Bronchial epithelial cell (primary cell): ENCODE measurements at regions not wholly inside any gene's neighbourhood (a gene's known extent, or its start where the extent isn't known, plus 50 kb on each side); places are given as distances from the start of the nearest gene placed in this dataset.

Experiments used
- DNase-seq: peaks from one replicate; pipeline ENCODE4 v3.0.0-alpha.2; 2010; ENCODE audit warnings: low read depth
- FAIRE-seq: peaks from 2 replicates; lab custom pipeline; 2011; peaks lifted over from hg19 to GRCh38; lab: Jason Lieb, UNC
- H3K27me3 ChIP-seq: 2 replicates; pipeline ENCODE4 v1.5.1; 2011; ENCODE audit warnings: low read length; ENCODE audit not compliant: control insufficient read depth, insufficient read depth
- H3K36me3 ChIP-seq: 2 replicates; pipeline ENCODE4 v1.5.1; 2011; ENCODE audit warnings: low read length; ENCODE audit not compliant: control insufficient read depth, insufficient read depth
- H3K4me3 ChIP-seq: 2 replicates; pipeline ENCODE4 v1.5.1; 2011; ENCODE audit warnings: mild to moderate bottlenecking, low read depth, low read length, control low read depth
- TF ChIP-seq, protein P1 (sequence below): IDR thresholded peaks from 2 replicates; pipeline ENCODE4 v1.5.1; 2011; ENCODE audit warnings: mild to moderate bottlenecking, moderate library complexity, low read length, control low read depth, inconsistent platforms; ENCODE audit not compliant: insufficient read depth, severe bottlenecking

DNA sequence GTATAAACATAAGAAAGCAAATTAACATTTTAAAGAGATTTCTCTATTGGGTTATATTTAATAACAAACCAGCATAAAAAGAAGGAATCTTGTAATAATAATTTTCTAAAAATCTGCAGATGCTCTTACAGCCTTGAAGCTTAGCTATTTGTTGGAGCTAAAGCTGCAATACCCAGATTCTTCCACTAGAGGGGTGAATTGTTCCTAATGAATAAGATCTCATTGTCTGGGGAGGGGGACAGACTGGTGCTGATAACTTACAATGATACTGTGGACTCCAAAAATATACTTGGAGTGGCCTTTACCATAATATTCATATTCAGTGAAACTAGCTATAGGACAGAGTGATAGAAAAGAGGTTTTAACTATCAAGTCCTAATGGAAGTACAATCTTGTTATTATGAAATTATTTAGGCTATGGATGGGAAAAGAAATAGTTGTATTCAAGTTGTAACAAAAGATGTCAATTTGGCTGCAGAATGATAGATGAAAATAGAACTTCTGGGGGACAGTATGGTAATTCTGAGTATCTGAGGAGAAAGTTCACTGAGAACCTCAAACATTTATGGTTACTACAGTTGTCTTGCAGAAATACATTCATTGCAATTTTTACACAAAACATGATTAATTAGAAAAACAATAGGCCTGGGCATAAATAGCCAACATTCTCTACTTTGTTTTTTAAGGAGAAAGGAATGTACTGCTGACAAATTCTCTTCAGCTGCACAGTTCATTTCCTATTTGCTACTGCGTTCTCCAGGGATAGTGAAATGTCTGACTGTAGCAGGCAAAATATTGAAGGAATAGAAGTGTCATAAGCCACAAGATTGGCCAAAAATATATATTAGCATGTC lies 443.3 kb downstream of the GBA3 start:
- Histone ChIP-seq H3K27me3 (no peaks in the 10 kb centered on the region), H3K36me3 (no peaks in the 10 kb centered on the region), H3K4me3 (no peak overlapping the region)
- TF ChIP-seq, protein P1, sequence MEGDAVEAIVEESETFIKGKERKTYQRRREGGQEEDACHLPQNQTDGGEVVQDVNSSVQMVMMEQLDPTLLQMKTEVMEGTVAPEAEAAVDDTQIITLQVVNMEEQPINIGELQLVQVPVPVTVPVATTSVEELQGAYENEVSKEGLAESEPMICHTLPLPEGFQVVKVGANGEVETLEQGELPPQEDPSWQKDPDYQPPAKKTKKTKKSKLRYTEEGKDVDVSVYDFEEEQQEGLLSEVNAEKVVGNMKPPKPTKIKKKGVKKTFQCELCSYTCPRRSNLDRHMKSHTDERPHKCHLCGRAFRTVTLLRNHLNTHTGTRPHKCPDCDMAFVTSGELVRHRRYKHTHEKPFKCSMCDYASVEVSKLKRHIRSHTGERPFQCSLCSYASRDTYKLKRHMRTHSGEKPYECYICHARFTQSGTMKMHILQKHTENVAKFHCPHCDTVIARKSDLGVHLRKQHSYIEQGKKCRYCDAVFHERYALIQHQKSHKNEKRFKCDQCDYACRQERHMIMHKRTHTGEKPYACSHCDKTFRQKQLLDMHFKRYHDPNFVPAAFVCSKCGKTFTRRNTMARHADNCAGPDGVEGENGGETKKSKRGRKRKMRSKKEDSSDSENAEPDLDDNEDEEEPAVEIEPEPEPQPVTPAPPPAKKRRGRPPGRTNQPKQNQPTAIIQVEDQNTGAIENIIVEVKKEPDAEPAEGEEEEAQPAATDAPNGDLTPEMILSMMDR = peak; percentile 61
- FAIRE-seq (no peak), DNase-seq (peak; percentile 54)

DNA sequence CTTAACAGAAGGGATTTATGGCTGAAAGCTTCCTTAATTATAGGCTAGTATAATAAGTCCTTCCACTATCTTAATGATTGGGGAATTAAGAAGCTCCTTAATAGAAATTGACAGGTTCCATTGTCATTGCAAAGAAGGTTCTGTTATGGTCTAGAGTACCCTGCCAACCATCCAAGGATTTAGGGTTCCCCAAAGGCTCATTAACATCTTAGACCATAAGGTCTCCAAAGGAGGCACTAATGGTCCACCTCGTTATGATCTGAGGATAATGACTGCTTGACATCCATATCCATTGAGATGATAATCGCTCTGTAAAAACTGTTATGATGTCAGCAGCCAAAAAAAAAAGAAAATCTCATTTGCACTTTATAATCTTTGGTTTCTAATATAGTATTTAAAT lies 441.6 kb downstream of the GBA3 start:
- FAIRE-seq = no peak
- TF ChIP-seq, protein P1 = no peak
- H3K27me3 ChIP-seq = no peaks in the 10 kb centered on the region
- H3K36me3 ChIP-seq = no peaks in the 10 kb centered on the region
- no peak for DNase-seq
- no peak overlapping the region for H3K4me3 ChIP-seq

DNA sequence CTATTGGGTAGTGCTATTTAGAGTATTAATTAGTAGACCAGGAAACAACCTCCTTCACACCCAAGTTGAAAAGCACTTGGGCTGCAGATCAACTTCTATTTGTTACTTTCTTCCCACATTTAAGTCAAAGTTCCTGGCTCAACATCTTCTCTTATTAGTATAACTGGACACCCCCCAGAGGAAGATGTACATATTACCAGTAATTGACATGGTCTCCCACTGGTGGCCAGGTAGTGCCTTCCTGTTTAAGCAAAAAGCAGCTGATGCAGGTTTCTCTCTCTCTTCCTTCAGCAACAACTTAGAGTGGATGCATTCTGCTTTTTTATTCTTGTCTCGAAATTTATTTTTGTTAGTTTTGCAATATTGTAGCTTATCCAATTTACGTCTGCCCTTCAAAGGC lies 438.1 kb downstream of the GBA3 start:
- Histone ChIP-seq H3K27me3 (no peaks in the 10 kb centered on the region), H3K36me3 (no peaks in the 10 kb centered on the region), H3K4me3 (no peak overlapping the region)
- no peak for DNase-seq
- TF ChIP-seq, protein P1 = no peak
- no peak for FAIRE-seq

DNA sequence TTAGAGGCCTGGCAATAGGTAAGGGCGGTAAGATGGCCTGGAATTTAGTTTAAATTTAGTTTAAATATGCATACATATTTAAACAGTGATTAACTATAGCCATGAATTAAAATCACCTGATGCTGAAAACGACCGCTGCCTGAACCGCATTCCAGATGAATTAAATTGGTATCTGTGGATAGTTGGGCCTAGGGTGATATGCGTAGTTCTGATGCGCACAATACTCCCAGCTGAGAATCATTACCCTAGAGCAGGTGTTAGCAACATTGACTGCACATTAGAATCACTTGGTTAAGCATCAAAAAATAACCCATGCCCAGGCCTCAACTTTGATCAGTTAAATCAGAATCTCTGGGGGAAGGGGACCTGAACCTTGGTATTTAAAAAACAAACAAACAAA lies 432.4 kb downstream of the GBA3 start:
- H3K4me3 ChIP-seq = no peak overlapping the region
- TF ChIP-seq, protein P1 = no peak
- FAIRE-seq = no peak
- no peaks in the 10 kb centered on the region for H3K36me3 ChIP-seq
- no peak for DNase-seq
- no peaks in the 10 kb centered on the region for H3K27me3 ChIP-seq

DNA sequence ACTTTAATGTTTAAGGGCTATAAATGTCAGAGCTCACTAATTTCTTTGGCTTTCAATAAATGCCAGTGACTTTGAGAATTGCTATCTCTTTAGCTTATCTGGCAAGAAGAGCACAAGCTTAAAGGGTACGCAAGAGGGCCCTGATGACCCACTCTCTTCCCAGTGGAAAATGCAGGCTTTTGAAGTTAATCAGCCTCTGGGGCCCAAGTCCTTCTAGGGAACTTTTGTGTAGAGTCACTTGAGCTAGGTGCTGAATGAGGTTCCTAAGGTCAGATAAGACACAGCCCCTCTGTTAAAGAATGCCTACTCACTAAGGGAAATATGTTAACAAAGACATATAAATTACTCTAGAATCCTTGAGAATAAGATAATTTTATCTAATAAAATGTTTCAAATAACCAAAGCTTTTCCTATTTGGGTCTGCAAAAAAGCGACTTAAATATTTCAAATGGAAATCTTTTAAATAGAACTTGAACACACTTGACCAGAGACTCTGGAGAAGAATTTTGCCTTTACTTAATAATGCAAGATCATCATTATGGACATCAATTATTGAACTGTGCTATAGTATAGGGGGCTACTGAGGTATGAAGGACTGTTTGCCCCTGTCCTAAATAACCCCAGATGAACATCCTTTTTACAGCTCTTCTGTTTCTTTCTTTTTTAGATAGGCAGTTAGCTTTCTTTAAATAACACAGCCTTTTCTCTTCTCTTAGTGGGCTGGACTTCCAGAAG lies 430.1 kb downstream of the GBA3 start:
- no peak for FAIRE-seq
- DNase-seq = no peak
- Histone ChIP-seq H3K27me3 (no peaks in the 10 kb centered on the region), H3K36me3 (no peaks in the 10 kb centered on the region), H3K4me3 (no peak overlapping the region)
- TF ChIP-seq, protein P1 = no peak
